H1 (cell line): ENCODE measurements at regions not wholly inside any gene's neighbourhood (a gene's known extent, or its start where the extent isn't known, plus 50 kb on each side); places are given as distances from the start of the nearest gene placed in this dataset.

ENCODE experiments used
- CTBP2 ChIP-seq: IDR thresholded peaks from 2 replicates; pipeline ENCODE4 v1.7.0; 2011; ENCODE audit warnings: borderline replicate concordance, mild to moderate bottlenecking, moderate library complexity, mixed read lengths, low read length; ENCODE audit not compliant: insufficient read depth, insufficient read length
- GABPA ChIP-seq: IDR thresholded peaks from 2 replicates; pipeline ENCODE4 v1.6.1; 2011; ENCODE audit warnings: mild to moderate bottlenecking, low read length, moderate library complexity, borderline replicate concordance; ENCODE audit not compliant: insufficient read depth
- SAP30 ChIP-seq: fragments of 300-600 bp; sonication (generic); IDR thresholded peaks from 2 replicates; pipeline ENCODE4 v1.7.1; 2012; ENCODE audit warnings: low read length, moderate library complexity, mild to moderate bottlenecking, inconsistent platforms; ENCODE audit not compliant: insufficient read depth, insufficient replicate concordance
- TBP ChIP-seq: IDR thresholded peaks from 2 replicates; pipeline ENCODE4 v1.6.1; 2011; ENCODE audit warnings: low read depth, low read length, improper control_type of control experiment
- YY1 ChIP-seq: IDR thresholded peaks from 2 replicates; pipeline ENCODE4 v1.6.1; 2011; ENCODE audit warnings: low read depth, mild to moderate bottlenecking, low read length

GRCh38 chr18:54003195-54003594 lies 221.3 kb downstream of the MBD2 start (continued):
- TF ChIP-seq CTBP2 (no peak), SAP30 (no peak), TBP (no peak), GABPA (no peak), YY1 (no peak)
